KMS-11 (cell line): ENCODE measurements at regions not wholly inside any gene's neighbourhood (a gene's known extent, or its start where the extent isn't known, plus 50 kb on each side); places are given as distances from the start of the nearest gene placed in this dataset.

ENCODE experiments used
- H2AFZ ChIP-seq: fragments of 200-600 bp; sonication (generic); 2 replicates; pipeline ENCODE4 v1.6.1; 2016; ENCODE audit warnings: antibody characterized with exemption, mixed run types, low read depth
- H3K27ac ChIP-seq: fragments of 200-600 bp; sonication (generic); 2 replicates; pipeline ENCODE4 v1.6.1; 2016; ENCODE audit warnings: mild to moderate bottlenecking, mixed run types
- H3K27me3 ChIP-seq: fragments of 200-600 bp; sonication (generic); 2 replicates; pipeline ENCODE4 v1.6.1; 2017; ENCODE audit warnings: mild to moderate bottlenecking, low read depth, mixed run types, moderate library complexity; ENCODE audit not compliant: insufficient read depth
- H3K36me3 ChIP-seq: fragments of 200-600 bp; sonication (generic); 2 replicates; pipeline ENCODE4 v1.6.1; 2017; ENCODE audit warnings: mild to moderate bottlenecking, mixed run types; ENCODE audit not compliant: insufficient read depth
- H3K4me1 ChIP-seq: fragments of 200-600 bp; sonication (generic); 2 replicates; pipeline ENCODE4 v1.6.1; 2016; ENCODE audit warnings: mild to moderate bottlenecking, low read depth, mixed run types; ENCODE audit not compliant: poor library complexity, severe bottlenecking
- H3K4me2 ChIP-seq: fragments of 200-600 bp; sonication (generic); 2 replicates; pipeline ENCODE4 v1.7.0; 2016; ENCODE audit warnings: mild to moderate bottlenecking, mixed run types
- H3K4me3 ChIP-seq: fragments of 200-600 bp; sonication (generic); IDR thresholded peaks from 2 replicates; pipeline ENCODE4 v1.6.1; 2017; ENCODE audit warnings: low read depth, low read length, mixed read lengths; ENCODE audit not compliant: insufficient read depth
- H3K79me2 ChIP-seq: fragments of 200-600 bp; sonication (generic); 2 replicates; pipeline ENCODE4 v1.6.1; 2016; ENCODE audit warnings: low read depth, mixed run types; ENCODE audit not compliant: insufficient read depth
- H3K9ac ChIP-seq: fragments of 200-600 bp; sonication (generic); 2 replicates; pipeline ENCODE4 v1.6.1; 2016; ENCODE audit warnings: mild to moderate bottlenecking, mixed run types
- H4K20me1 ChIP-seq: fragments of 200-600 bp; sonication (generic); 2 replicates; pipeline ENCODE4 v1.6.1; 2016; ENCODE audit warnings: mild to moderate bottlenecking, mixed run types; ENCODE audit not compliant: insufficient read depth
- CTCF ChIP-seq: fragments of 200-600 bp; sonication (generic); conservative IDR thresholded peaks from 2 replicates; pipeline ENCODE4 v1.6.1; 2017; ENCODE audit warnings: low read depth, mild to moderate bottlenecking, antibody characterized with exemption, low read length, moderate library complexity, mixed read lengths

DNA sequence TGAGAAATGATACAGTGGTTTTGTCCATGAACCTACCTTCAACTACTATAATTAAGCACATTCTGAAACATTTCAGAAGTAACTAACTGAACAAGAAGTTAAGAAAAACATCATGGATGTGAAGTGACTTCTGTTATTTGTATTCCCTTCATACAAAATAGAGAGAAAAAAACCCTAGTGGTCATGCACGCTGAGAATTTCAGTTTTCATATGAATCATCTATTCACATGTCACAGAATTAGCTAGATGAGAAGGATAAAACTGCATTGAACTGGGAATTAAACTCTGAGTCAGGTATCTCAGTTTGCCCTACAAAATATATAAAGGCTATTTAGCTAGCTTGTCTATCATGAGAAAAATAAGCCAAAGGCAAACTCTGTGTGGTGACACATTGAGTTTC lies 451.8 kb upstream of the FTMT start:
- H4K20me1 ChIP-seq, result no peaks in the 10 kb centered on the region
- H3K4me3 ChIP-seq, result no peak overlapping the region
- H3K36me3 ChIP-seq, result no peaks in the 10 kb centered on the region
- H3K4me2 ChIP-seq, result peak overlapping the region; percentile 27
- H2AFZ ChIP-seq, result peak overlapping the region; percentile 19; the same call in 1 of the 2 replicates
- H3K27me3 ChIP-seq, result no peaks in the 10 kb centered on the region
- H3K4me1 ChIP-seq, result peaks cover 42% of the 10 kb centered on the region
- H3K27ac ChIP-seq, result peak overlapping the region; percentile 48; the same call in 1 of the 2 replicates
- no peaks in the 10 kb centered on the region for H3K79me2 ChIP-seq
- TF ChIP-seq CTCF, result no peak
- H3K9ac ChIP-seq, result no peak overlapping the region; the same call in 1 of the 2 replicates

DNA sequence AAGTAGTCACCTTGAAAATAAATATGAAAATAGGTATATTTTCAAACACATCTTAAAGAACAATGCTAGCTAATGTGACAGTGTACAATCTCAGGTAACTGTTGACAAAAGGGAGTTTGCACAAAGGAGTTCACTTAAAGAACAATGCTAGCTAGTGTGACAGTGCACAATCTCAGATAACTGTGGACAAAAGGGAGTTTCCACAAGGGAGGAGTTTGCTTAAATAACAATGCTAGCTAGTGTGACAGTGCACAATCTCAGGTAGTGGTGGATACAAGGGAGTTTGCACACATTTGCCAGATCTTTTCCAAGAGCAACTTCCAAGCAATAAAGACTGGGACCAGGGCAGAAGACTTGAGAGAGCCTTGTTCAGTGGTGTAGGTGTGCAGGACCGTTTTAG lies 442.9 kb upstream of the FTMT start:
- H2AFZ ChIP-seq, result peak overlapping the region; percentile 48; the same call in 1 of the 2 replicates
- no peaks in the 10 kb centered on the region for H3K27me3 ChIP-seq
- no peaks in the 10 kb centered on the region for H3K36me3 ChIP-seq
- H3K9ac ChIP-seq, result peak overlapping the region; percentile 2; the same call in 1 of the 2 replicates
- H3K4me1 ChIP-seq, result peaks cover 17% of the 10 kb centered on the region
- TF ChIP-seq CTCF, result no peak
- no peaks in the 10 kb centered on the region for H4K20me1 ChIP-seq
- H3K79me2 ChIP-seq, result no peaks in the 10 kb centered on the region
- peak overlapping the region; percentile 46; the same call in 1 of the 2 replicates for H3K27ac ChIP-seq
- H3K4me3 ChIP-seq, result no peak overlapping the region
- peak overlapping the region; percentile 8; the same call in 1 of the 2 replicates for H3K4me2 ChIP-seq

GRCh38 chr5:121415270-121415669 lies 436.4 kb upstream of the FTMT start:
- Histone ChIP-seq H3K9ac (no peak overlapping the region), H3K4me2 (no peak overlapping the region), H2AFZ (no peak overlapping the region), H3K79me2 (no peaks in the 10 kb centered on the region), H3K36me3 (no peaks in the 10 kb centered on the region), H3K27me3 (no peaks in the 10 kb centered on the region), H3K4me3 (no peak overlapping the region), H3K27ac (no peak overlapping the region), H3K4me1 (no peaks in the 10 kb centered on the region), H4K20me1 (no peaks in the 10 kb centered on the region)
- TF ChIP-seq CTCF, result no peak

DNA sequence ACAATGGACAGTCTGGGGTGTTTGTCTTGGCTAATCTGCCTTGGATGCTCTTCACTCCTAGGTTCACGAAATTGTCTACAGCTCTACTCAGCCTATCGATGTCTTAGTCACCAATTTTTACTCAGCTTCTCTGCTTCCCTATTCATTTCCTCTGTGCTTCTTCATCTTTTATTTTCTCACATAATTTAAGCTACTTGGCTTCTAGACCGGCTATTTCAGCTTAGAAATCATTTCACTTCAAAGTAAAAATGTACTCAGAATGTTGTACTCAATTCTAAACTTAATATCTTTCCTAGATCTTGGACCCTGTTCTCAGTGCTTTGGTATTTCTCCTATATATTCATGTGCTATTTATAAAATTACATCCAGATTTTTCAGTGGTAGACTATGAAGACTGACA lies 430.0 kb upstream of the FTMT start:
- H3K4me2 ChIP-seq, result no peak overlapping the region

More for the DNA sequence above, 430.0 kb upstream of the FTMT start:
- H2AFZ ChIP-seq, result no peak overlapping the region
- H3K9ac ChIP-seq, result no peak overlapping the region
- no peak for TF ChIP-seq CTCF
- H3K4me3 ChIP-seq, result no peak overlapping the region
- no peaks in the 10 kb centered on the region for H3K36me3 ChIP-seq
- H3K27me3 ChIP-seq, result no peaks in the 10 kb centered on the region
- H3K4me1 ChIP-seq, result no peaks in the 10 kb centered on the region
- no peaks in the 10 kb centered on the region for H4K20me1 ChIP-seq
- no peak overlapping the region for H3K27ac ChIP-seq
- no peaks in the 10 kb centered on the region for H3K79me2 ChIP-seq
